ENCODE measurements at regions not wholly inside any gene's neighbourhood (a gene's known extent, or its start where the extent isn't known, plus 50 kb on each side); places are given as distances from the start of the nearest gene placed in this dataset.

DNA sequence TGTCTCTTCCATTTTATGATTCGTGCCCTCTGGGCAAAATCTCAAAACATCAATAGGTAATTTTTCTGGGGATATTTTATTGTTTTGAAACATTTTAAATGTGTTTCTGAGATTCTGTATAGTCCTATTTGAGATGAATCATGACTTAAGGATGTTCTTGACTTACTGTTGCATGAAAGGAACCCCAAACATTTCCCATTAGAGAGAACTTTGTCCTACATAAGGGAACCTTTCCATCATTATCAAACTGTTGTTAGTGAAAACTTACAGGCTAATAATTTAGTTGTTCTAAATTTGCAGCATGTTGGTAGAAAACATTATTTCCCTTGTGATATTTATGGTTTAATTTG lies 523.3 kb downstream of the PPARGC1A start:
- TF ChIP-seq CTCF (IDR thresholded peaks at IDR 0.05; ENCODE audit: insufficient read depth, low read length, poor library complexity, severe bottlenecking) (no peak), EZH2phosphoT487 (conservative IDR thresholded peaks at IDR 0.05; ENCODE audit: low read length) (no peak)

All from SU-DHL-6 (cell line).